ENCODE measurements at regions not wholly inside any gene's neighbourhood (a gene's known extent, or its start where the extent isn't known, plus 50 kb on each side); places are given as distances from the start of the nearest gene placed in this dataset.

GRCh38 chr3:94525043-94525442, 462.2 kb downstream of the NSUN3 start:
- Mint-ChIP-seq H3K36me3 (ENCODE audit: low read depth, unreplicated experiment) (no peaks in the 10 kb centered on the region), H3K27ac (ENCODE audit: unreplicated experiment) (no peak overlapping the region), H3K4me1 (ENCODE audit: low read depth, unreplicated experiment) (no peaks in the 10 kb centered on the region), H3K9me3 (ENCODE audit: unreplicated experiment) (no peaks in the 10 kb centered on the region), H3K4me3 (ENCODE audit: unreplicated experiment) (no peak overlapping the region), H3K27me3 (ENCODE audit: low read depth, unreplicated experiment) (no peaks in the 10 kb centered on the region)
- no peak overlapping the region for H3K9ac ChIP-seq (ENCODE audit: low read length)
- DNase-seq (ENCODE audit: low read depth) = peak; percentile 21
- no peaks in the 10 kb centered on the region for H3K36me3 ChIP-seq (ENCODE audit: insufficient read depth, low read length)
- no peak for TF ChIP-seq EZH2 (IDR thresholded peaks at IDR 0.05; ENCODE audit: insufficient read depth, low read length)
- TF ChIP-seq, protein P1, sequence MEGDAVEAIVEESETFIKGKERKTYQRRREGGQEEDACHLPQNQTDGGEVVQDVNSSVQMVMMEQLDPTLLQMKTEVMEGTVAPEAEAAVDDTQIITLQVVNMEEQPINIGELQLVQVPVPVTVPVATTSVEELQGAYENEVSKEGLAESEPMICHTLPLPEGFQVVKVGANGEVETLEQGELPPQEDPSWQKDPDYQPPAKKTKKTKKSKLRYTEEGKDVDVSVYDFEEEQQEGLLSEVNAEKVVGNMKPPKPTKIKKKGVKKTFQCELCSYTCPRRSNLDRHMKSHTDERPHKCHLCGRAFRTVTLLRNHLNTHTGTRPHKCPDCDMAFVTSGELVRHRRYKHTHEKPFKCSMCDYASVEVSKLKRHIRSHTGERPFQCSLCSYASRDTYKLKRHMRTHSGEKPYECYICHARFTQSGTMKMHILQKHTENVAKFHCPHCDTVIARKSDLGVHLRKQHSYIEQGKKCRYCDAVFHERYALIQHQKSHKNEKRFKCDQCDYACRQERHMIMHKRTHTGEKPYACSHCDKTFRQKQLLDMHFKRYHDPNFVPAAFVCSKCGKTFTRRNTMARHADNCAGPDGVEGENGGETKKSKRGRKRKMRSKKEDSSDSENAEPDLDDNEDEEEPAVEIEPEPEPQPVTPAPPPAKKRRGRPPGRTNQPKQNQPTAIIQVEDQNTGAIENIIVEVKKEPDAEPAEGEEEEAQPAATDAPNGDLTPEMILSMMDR (IDR thresholded peaks at IDR 0.05; ENCODE audit: insufficient read depth, low read depth, low read length) = peak; percentile 43
- no peak overlapping the region for H3K27ac ChIP-seq (ENCODE audit: low read depth, low read length)
- H4K20me1 ChIP-seq (ENCODE audit: insufficient read depth, low read length) = no peaks in the 10 kb centered on the region
- H2AFZ ChIP-seq (ENCODE audit: low read depth, low read length) = no peak overlapping the region
- FAIRE-seq = no peak
- no peak overlapping the region for H3K4me2 ChIP-seq (ENCODE audit: low read length)
- no peak overlapping the region for H3K4me3 ChIP-seq (ENCODE audit: insufficient read depth, low read depth, low read length)
- no peaks in the 10 kb centered on the region for H3K27me3 ChIP-seq (ENCODE audit: insufficient read depth, low read length)
- no peaks in the 10 kb centered on the region for H3K9me3 ChIP-seq (ENCODE audit: insufficient read depth, low read depth, low read length)
- H3K4me1 ChIP-seq (ENCODE audit: insufficient read depth, low read length) = no peaks in the 10 kb centered on the region
- H3K79me2 ChIP-seq (ENCODE audit: insufficient read depth, low read length) = no peaks in the 10 kb centered on the region

DNA sequence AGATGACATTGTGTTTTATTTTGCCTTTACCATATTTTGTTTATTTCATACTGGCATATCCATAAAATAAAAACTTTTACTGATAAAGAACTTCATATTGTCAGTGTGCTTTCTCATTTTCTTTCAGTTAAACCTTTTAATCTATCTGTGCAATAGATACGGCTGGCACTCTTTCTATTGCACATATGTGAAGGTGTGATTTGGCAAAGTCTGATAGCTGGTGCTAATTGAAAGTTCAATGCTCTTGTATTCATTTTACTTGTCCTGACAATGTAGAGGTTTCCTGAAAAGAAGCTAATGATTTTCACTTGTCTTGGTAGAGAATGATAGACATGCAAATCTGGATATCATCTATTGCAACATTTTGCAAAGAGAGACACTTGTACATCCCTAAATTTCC, 467.0 kb downstream of the NSUN3 start:
- Histone ChIP-seq H4K20me1 (ENCODE audit: insufficient read depth, low read length) (no peaks in the 10 kb centered on the region), H3K79me2 (ENCODE audit: insufficient read depth, low read length) (no peaks in the 10 kb centered on the region), H3K4me1 (ENCODE audit: insufficient read depth, low read length) (no peaks in the 10 kb centered on the region), H3K27ac (ENCODE audit: low read depth, low read length) (no peak overlapping the region), H3K4me3 (ENCODE audit: insufficient read depth, low read depth, low read length) (no peak overlapping the region), H3K9ac (ENCODE audit: low read length) (no peak overlapping the region), H3K27me3 (ENCODE audit: insufficient read depth, low read length) (no peaks in the 10 kb centered on the region), H3K4me2 (ENCODE audit: low read length) (no peak overlapping the region), H2AFZ (ENCODE audit: low read depth, low read length) (no peak overlapping the region), H3K36me3 (ENCODE audit: insufficient read depth, low read length) (no peaks in the 10 kb centered on the region), H3K9me3 (ENCODE audit: insufficient read depth, low read depth, low read length) (no peaks in the 10 kb centered on the region)
- DNase-seq (ENCODE audit: low read depth) = no peak
- Mint-ChIP-seq H3K9me3 (ENCODE audit: unreplicated experiment) (no peaks in the 10 kb centered on the region), H3K36me3 (ENCODE audit: low read depth, unreplicated experiment) (no peaks in the 10 kb centered on the region), H3K27ac (ENCODE audit: unreplicated experiment) (no peak overlapping the region), H3K27me3 (ENCODE audit: low read depth, unreplicated experiment) (no peaks in the 10 kb centered on the region), H3K4me1 (ENCODE audit: low read depth, unreplicated experiment) (no peaks in the 10 kb centered on the region), H3K4me3 (ENCODE audit: unreplicated experiment) (no peak overlapping the region)
- TF ChIP-seq, protein P1 (IDR thresholded peaks at IDR 0.05; ENCODE audit: insufficient read depth, low read depth, low read length) = no peak
- no peak for TF ChIP-seq EZH2 (IDR thresholded peaks at IDR 0.05; ENCODE audit: insufficient read depth, low read length)
- FAIRE-seq = no peak

GRCh38 chr3:94532951-94533350, 470.1 kb downstream of the NSUN3 start:
- Histone ChIP-seq H3K9ac (ENCODE audit: low read length) (no peak overlapping the region), H3K79me2 (ENCODE audit: insufficient read depth, low read length) (no peaks in the 10 kb centered on the region), H3K4me2 (ENCODE audit: low read length) (no peak overlapping the region), H3K4me3 (ENCODE audit: insufficient read depth, low read depth, low read length) (no peak overlapping the region), H3K27me3 (ENCODE audit: insufficient read depth, low read length) (no peaks in the 10 kb centered on the region), H3K4me1 (ENCODE audit: insufficient read depth, low read length) (no peaks in the 10 kb centered on the region), H2AFZ (ENCODE audit: low read depth, low read length) (no peak overlapping the region), H3K9me3 (ENCODE audit: insufficient read depth, low read depth, low read length) (no peaks in the 10 kb centered on the region), H3K36me3 (ENCODE audit: insufficient read depth, low read length) (no peaks in the 10 kb centered on the region), H3K27ac (ENCODE audit: low read depth, low read length) (no peak overlapping the region), H4K20me1 (ENCODE audit: insufficient read depth, low read length) (no peaks in the 10 kb centered on the region)
- no peak for DNase-seq (ENCODE audit: low read depth)
- TF ChIP-seq, protein P1 (IDR thresholded peaks at IDR 0.05; ENCODE audit: insufficient read depth, low read depth, low read length) = no peak
- TF ChIP-seq EZH2 (IDR thresholded peaks at IDR 0.05; ENCODE audit: insufficient read depth, low read length) = no peak
- Mint-ChIP-seq H3K36me3 (ENCODE audit: low read depth, unreplicated experiment) (no peaks in the 10 kb centered on the region), H3K27ac (ENCODE audit: unreplicated experiment) (no peak overlapping the region), H3K4me3 (ENCODE audit: unreplicated experiment) (no peak overlapping the region), H3K27me3 (ENCODE audit: low read depth, unreplicated experiment) (no peaks in the 10 kb centered on the region), H3K4me1 (ENCODE audit: low read depth, unreplicated experiment) (no peaks in the 10 kb centered on the region), H3K9me3 (ENCODE audit: unreplicated experiment) (no peaks in the 10 kb centered on the region)
- no peak for FAIRE-seq

All from astrocyte (in vitro differentiated cells and primary cell).